ENCODE measurements at regions not wholly inside any gene's neighbourhood (a gene's known extent, or its start where the extent isn't known, plus 50 kb on each side); places are given as distances from the start of the nearest gene placed in this dataset.
"Not testable (repeated sequence)": the region's sequence is repeated elsewhere in the genome, so short reads cannot be mapped to it uniquely, and the experiment has no call there.

GRCh38 chr4:151485541-151486131 lies 76.7 kb downstream of the FHIP1A start:
- H3K4me3 ChIP-seq (replicated peaks in 1 of 2; ENCODE audit: low read depth in 2 of 2, low read length in 2 of 2): no peak overlapping the region
- no peak for DNase-seq (ENCODE audit: low read depth in 2 of 2)
- TF ChIP-seq CTCF (IDR thresholded peaks at IDR 0.05; ENCODE audit: low read depth, low read length): no peak

GRCh38 chr4:151486168-151486567 lies 77.2 kb downstream of the FHIP1A start:
- H3K4me3 ChIP-seq (replicated peaks in 1 of 2; ENCODE audit: low read depth in 2 of 2, low read length in 2 of 2): no peak overlapping the region
- TF ChIP-seq CTCF (IDR thresholded peaks at IDR 0.05; ENCODE audit: low read depth, low read length): no peak
- peak; percentile 4 to 41 for DNase-seq (ENCODE audit: low read depth in 2 of 2)

- TF ChIP-seq CTCF (IDR thresholded peaks at IDR 0.05; ENCODE audit: low read depth, low read length): no peak
- no peak for DNase-seq (ENCODE audit: low read depth in 2 of 2)
- no peak overlapping the region for H3K4me3 ChIP-seq (replicated peaks in 1 of 2; ENCODE audit: low read depth in 2 of 2, low read length in 2 of 2)
Observed at GRCh38 chr4:151488968-151489367, 80.0 kb downstream of the FHIP1A start.

GRCh38 chr4:151489462-151490203 lies 80.7 kb downstream of the FHIP1A start:
- no peak for DNase-seq (ENCODE audit: low read depth in 2 of 2)
- H3K4me3 ChIP-seq (replicated peaks in 1 of 2; ENCODE audit: low read depth in 2 of 2, low read length in 2 of 2): no peak overlapping the region
- no peak for TF ChIP-seq CTCF (IDR thresholded peaks at IDR 0.05; ENCODE audit: low read depth, low read length)

GRCh38 chr4:151495612-151496011 lies 86.6 kb downstream of the FHIP1A start:
- not testable (repeated sequence) for DNase-seq (ENCODE audit: low read depth in 2 of 2)

GRCh38 chr4:151511548-151511947 lies 102.6 kb downstream of the FHIP1A start:
- not testable (repeated sequence) for DNase-seq (ENCODE audit: low read depth in 2 of 2); H3K4me3 ChIP-seq (replicated peaks in 1 of 2; ENCODE audit: low read depth in 2 of 2, low read length in 2 of 2)

More at GRCh38 chr4:151495612-151496011, 86.6 kb downstream of the FHIP1A start:
- H3K4me3 ChIP-seq (replicated peaks in 1 of 2; ENCODE audit: low read depth in 2 of 2, low read length in 2 of 2): not testable (repeated sequence)

- no peak for DNase-seq (ENCODE audit: low read depth in 2 of 2)
- no peak overlapping the region for H3K4me3 ChIP-seq (replicated peaks in 1 of 2; ENCODE audit: low read depth in 2 of 2, low read length in 2 of 2)
- no peak for TF ChIP-seq CTCF (IDR thresholded peaks at IDR 0.05; ENCODE audit: low read depth, low read length)
Observed at GRCh38 chr4:151517896-151518295, 108.9 kb downstream of the FHIP1A start.

GRCh38 chr4:151518359-151518758 lies 109.4 kb downstream of the FHIP1A start:
- no peak for TF ChIP-seq CTCF (IDR thresholded peaks at IDR 0.05; ENCODE audit: low read depth, low read length)
- no peak overlapping the region for H3K4me3 ChIP-seq (replicated peaks in 1 of 2; ENCODE audit: low read depth in 2 of 2, low read length in 2 of 2)
- DNase-seq (ENCODE audit: low read depth in 2 of 2): no peak
